GM12864 (cell line): ENCODE measurements at regions not wholly inside any gene's neighbourhood (a gene's known extent, or its start where the extent isn't known, plus 50 kb on each side); places are given as distances from the start of the nearest gene placed in this dataset.

ENCODE experiments used
- DNase-seq: peaks from one replicate; pipeline ENCODE4 v3.0.0-alpha.2; 2011; ENCODE audit warnings: low read depth
- H3K4me3 ChIP-seq: 2 replicates; pipeline ENCODE4 v1.5.1; 2011; ENCODE audit warnings: mild to moderate bottlenecking, low read depth, low read length, control low read depth
- TF ChIP-seq, protein P1 (sequence below): IDR thresholded peaks from 2 replicates; pipeline ENCODE4 v1.5.1; 2011; ENCODE audit warnings: low read depth, mild to moderate bottlenecking, moderate library complexity, low read length, control low read depth, inconsistent platforms; ENCODE audit errors: missing control alignments

DNA sequence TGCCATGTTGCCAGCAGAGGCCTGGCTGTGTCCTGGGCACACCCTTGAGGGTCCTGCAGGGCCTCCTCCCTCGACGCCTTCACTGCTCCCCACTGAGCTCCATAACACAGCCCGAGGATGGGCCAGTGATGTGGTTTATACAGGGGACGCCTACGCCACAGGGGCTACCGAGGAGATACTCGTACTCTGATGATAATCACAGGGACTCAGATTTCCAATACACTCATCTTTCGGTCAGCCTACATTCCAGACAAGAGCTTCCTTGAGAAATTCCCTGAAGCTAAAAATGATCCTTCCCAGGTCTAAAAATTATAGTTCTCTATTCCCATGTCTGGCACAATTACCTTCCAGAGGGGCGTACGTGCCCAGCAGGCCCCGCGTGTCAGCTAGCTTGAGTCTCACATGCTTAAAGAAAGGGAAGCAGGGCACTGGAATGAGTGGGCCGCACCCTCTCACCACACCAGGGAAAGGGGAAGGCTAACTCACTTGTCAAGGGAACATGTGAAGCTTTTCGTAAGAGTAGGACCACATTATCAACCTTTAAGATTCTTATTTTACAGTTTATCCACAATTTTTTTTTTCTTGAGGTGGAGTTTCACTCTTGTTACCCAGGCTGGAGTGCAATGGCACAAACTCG lies 159.5 kb upstream of the NDUFV2 start:
- DNase-seq: no peak
- H3K4me3 ChIP-seq: no peak overlapping the region
- TF ChIP-seq, protein P1, sequence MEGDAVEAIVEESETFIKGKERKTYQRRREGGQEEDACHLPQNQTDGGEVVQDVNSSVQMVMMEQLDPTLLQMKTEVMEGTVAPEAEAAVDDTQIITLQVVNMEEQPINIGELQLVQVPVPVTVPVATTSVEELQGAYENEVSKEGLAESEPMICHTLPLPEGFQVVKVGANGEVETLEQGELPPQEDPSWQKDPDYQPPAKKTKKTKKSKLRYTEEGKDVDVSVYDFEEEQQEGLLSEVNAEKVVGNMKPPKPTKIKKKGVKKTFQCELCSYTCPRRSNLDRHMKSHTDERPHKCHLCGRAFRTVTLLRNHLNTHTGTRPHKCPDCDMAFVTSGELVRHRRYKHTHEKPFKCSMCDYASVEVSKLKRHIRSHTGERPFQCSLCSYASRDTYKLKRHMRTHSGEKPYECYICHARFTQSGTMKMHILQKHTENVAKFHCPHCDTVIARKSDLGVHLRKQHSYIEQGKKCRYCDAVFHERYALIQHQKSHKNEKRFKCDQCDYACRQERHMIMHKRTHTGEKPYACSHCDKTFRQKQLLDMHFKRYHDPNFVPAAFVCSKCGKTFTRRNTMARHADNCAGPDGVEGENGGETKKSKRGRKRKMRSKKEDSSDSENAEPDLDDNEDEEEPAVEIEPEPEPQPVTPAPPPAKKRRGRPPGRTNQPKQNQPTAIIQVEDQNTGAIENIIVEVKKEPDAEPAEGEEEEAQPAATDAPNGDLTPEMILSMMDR: no peak

DNA sequence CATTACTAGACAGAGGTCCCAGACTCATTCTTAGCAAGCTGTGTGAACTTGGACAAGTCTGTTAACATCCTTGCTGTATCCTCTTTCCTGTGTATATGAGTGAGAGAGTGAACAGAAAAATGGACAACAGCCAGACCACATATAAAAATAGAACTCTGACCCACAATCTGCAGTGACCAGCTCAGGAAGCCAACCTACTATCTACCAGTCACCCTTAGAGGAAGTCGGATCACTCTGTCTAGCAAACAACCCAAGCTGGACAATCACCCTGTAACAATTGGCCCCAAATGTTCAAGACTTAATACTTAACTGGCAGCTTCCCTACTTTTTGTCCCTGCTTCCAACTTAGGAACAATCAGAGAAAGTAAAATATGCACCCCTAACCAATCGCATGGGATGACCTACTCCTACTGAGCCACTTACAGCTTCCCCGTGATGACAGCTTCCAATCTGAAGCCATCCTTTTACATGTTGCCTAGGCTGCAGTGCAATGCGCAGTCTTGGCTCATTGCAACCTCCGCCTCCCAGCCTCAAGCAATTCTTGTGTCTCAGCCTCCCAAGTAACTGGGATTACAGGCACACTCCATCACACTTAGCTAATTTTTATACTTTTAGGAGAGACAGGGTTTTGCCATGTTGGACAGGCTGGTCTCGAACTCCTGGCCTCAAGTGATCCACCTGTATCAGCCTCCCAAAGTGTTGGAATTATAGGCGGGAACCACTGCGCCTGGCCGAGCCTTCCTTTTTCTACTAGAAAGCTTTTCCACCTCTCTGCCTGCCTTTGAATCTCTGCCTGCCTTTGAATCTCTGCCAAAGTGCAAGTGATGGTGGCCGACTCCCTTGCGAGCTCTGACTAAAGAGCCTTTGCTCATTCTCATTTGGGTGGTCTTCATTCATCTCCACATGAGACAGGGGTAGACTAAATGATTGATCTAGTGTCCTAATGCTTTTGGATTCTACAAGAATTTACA lies 158.3 kb upstream of the NDUFV2 start:
- DNase-seq: no peak
- TF ChIP-seq, protein P1: no peak
- no peak overlapping the region for H3K4me3 ChIP-seq

DNA sequence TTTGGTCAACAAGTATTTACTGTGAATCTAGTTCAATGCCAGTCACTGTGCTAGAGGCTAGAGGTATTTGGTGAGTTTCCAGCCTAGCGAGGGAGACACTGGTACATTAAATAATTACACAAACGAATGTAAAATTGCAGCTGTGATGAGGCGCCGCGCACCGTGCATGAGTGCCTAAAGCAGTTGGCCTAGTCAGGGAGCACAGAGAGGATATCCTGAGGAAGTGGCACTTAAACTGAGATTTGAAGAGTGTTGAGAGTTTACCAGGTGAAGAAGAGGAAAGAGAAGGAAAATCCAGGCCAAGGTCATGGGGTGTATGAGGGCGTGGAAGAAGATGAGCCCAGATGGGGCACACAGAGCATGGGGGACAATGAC lies 157.6 kb upstream of the NDUFV2 start:
- TF ChIP-seq, protein P1: no peak
- H3K4me3 ChIP-seq: no peak overlapping the region
- DNase-seq: no peak

DNA sequence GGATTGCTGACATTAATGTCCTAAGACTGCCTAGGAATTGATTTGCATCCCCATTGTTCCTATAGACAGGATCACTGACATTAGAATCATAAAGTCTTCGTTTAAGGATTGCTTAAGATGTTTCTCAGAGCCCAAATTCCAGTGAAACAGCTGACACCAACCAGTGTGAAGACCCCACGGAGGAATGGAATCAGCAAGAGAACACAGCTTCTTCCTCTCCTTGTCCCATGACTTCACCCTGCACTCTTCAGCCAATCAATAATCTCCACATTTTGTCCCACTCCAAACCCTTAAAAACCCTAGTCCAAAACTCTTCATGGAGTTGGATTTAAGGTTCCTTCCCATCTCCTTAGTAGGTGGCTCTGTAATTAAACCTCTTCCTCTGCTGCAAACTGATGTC lies 157.0 kb upstream of the NDUFV2 start:
- DNase-seq: no peak
- TF ChIP-seq, protein P1: no peak
- H3K4me3 ChIP-seq: no peak overlapping the region

DNA sequence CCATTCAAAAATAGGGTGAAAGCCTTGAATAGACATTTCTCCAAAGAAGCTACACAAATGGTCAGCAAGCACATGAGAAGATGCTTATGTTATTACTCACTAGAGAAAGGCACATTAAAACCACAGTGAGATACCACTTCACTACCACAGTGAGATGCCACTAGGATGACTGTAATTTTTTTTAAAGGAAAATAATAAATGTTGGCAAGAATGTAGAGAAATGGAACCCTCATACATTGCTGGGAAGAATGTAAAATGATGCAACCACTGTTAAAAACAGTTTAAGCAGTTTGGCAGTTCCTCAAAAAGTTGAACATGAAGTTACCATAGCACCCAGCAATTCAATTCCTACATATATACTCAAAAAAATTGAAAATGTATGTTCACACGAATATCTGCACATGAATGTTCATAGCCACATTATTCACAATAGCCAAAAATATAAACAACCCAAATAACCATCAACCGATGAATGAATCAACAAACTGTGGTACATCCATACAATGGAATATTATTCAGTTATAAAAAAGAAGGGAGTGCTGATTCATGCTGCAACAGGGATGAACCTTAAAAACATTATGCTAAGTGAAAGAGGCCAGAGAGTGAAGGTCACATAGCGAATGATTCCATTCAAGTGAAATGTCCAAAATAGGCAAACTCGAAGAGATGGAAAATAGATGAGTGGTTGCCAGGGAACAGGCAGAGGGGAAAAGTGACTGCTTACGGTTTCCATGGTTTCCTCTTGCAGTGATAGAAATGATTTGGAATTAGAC lies 156.2 kb upstream of the NDUFV2 start:
- no peak for DNase-seq
- H3K4me3 ChIP-seq: no peak overlapping the region
- TF ChIP-seq, protein P1: no peak

DNA sequence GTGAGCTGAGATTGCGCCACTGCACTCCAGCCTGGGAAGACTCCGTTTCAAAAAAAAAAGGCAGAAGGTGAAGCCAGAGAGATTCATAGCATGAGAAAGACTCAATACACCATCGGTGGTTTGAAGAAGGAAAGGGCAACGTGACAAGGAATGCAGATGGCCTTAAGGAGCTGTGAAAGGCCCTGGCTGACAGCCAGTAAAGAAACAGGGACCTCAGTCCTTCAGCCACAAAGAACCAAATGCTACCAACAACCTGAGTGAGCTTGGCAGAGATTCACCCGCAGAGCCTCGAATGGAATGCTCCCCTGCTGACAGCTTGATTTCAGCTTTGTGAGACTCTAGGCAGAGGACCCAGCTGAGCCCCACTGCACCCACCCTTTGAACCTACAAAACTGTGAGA lies 154.9 kb upstream of the NDUFV2 start:
- H3K4me3 ChIP-seq: no peak overlapping the region
- DNase-seq: no peak
- TF ChIP-seq, protein P1: no peak
